IPS-20b (cell line): ENCODE measurements at regions not wholly inside any gene's neighbourhood (a gene's known extent, or its start where the extent isn't known, plus 50 kb on each side); places are given as distances from the start of the nearest gene placed in this dataset.

Experiments used
- H3K27ac ChIP-seq: one replicate; pipeline ENCODE4 v1.5.1; 2013; ENCODE audit warnings: low read length
- H3K27me3 ChIP-seq: 2 replicates; pipeline ENCODE4 v1.6.1; 2013; ENCODE audit warnings: mild to moderate bottlenecking, low read length, inconsistent platforms; ENCODE audit not compliant: insufficient read depth
- H3K36me3 ChIP-seq: 2 replicates; pipeline ENCODE4 v1.6.1; 2013; ENCODE audit warnings: low read depth, mild to moderate bottlenecking, inconsistent platforms, low read length, moderate library complexity; ENCODE audit not compliant: insufficient read depth
- H3K4me1 ChIP-seq: 2 replicates; pipeline ENCODE4 v1.6.1; 2013; ENCODE audit warnings: mild to moderate bottlenecking, control low read depth, inconsistent platforms, low read length, moderate library complexity; ENCODE audit not compliant: insufficient read depth
- H3K4me3 ChIP-seq: 2 replicates; pipeline ENCODE4 v1.5.1; 2013; ENCODE audit warnings: mild to moderate bottlenecking, low read length, inconsistent platforms
- H3K9ac ChIP-seq: 2 replicates; pipeline ENCODE4 v1.6.1; 2013; ENCODE audit warnings: low read depth, mild to moderate bottlenecking, inconsistent platforms, low read length, moderate library complexity
- H3K9me3 ChIP-seq: 2 replicates; pipeline ENCODE4 v1.6.1; 2013; ENCODE audit warnings: mild to moderate bottlenecking, low read depth, low read length, inconsistent platforms; ENCODE audit not compliant: insufficient read depth

- H3K9ac ChIP-seq, result no peak overlapping the region
- no peak overlapping the region for H3K4me3 ChIP-seq
- no peaks in the 10 kb centered on the region for H3K36me3 ChIP-seq
- no peaks in the 10 kb centered on the region for H3K9me3 ChIP-seq
- no peaks in the 10 kb centered on the region for H3K27me3 ChIP-seq
- no peak overlapping the region for H3K27ac ChIP-seq
- no peaks in the 10 kb centered on the region for H3K4me1 ChIP-seq
Observed at GRCh38 chr18:44518091-44518615, 162.5 kb upstream of the SETBP1 start.

GRCh38 chr18:44518666-44519065 lies 162.0 kb upstream of the SETBP1 start:
- no peak overlapping the region for H3K27ac ChIP-seq

DNA sequence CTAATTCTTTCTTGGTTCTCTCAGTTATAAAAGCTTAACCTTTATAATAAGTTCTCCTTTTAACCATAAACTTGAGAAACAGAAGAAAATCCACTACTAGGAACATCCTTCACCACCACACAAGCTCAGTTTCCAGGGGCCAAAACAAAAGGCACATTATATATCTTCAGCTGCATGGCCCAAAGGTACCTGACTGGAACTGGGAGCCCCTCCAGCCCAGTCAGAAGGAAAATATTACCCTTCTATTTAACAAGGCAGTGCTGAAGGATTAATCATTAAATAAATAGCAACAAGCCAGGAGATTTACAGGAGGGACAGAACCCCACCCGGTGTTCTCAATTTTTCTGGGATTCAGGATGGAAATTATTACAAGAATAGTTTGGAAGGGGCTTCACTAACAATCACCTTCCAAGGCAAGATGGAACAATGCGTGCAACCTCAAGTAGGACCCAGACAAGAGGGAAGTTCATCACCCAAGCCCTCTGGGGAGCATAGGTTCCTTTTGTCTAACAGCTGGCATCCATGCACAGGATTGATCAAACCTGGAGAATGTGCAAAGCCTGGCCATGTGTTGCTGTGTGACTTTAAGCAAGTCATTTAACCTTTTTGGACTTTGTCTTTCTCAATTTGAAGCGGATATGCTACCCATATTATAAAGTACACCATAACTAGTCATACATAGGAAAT lies 159.6 kb upstream of the SETBP1 start:
- Histone ChIP-seq H3K9me3 (no peaks in the 10 kb centered on the region), H3K27ac (no peak overlapping the region), H3K36me3 (no peaks in the 10 kb centered on the region), H3K4me3 (no peak overlapping the region), H3K4me1 (no peaks in the 10 kb centered on the region), H3K9ac (no peak overlapping the region), H3K27me3 (no peaks in the 10 kb centered on the region)

More at GRCh38 chr18:44518666-44519065, 162.0 kb upstream of the SETBP1 start:
- H3K9me3 ChIP-seq, result no peaks in the 10 kb centered on the region
- no peak overlapping the region for H3K4me3 ChIP-seq
- H3K9ac ChIP-seq, result no peak overlapping the region
- H3K36me3 ChIP-seq, result no peaks in the 10 kb centered on the region
- no peaks in the 10 kb centered on the region for H3K4me1 ChIP-seq
- no peaks in the 10 kb centered on the region for H3K27me3 ChIP-seq

DNA sequence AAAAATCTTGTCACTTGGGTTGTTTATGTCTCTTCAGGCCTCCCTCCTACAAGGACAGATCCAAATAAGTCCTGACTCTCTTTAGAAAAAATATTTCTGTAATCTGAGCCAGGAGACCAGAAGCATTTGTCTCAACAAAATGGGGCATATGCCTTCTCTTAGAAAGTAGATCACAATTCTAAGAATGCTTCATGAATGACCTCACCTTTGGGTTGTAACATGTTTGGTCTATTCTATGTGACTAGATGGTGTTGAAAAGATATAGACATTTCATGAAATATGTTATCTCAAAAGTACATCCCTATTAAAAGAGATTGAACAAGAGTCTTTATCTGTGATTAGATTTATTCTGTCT lies 159.0 kb upstream of the SETBP1 start:
- no peaks in the 10 kb centered on the region for H3K36me3 ChIP-seq
- no peak overlapping the region for H3K9ac ChIP-seq
- no peak overlapping the region for H3K27ac ChIP-seq
- H3K27me3 ChIP-seq, result no peaks in the 10 kb centered on the region
- H3K9me3 ChIP-seq, result no peaks in the 10 kb centered on the region
- H3K4me1 ChIP-seq, result no peaks in the 10 kb centered on the region
- H3K4me3 ChIP-seq, result no peak overlapping the region

- Histone ChIP-seq H3K4me3 (no peak overlapping the region), H3K36me3 (no peaks in the 10 kb centered on the region), H3K27me3 (no peaks in the 10 kb centered on the region), H3K9ac (no peak overlapping the region), H3K4me1 (no peaks in the 10 kb centered on the region), H3K27ac (no peak overlapping the region), H3K9me3 (no peaks in the 10 kb centered on the region)
Observed at GRCh38 chr18:44526705-44527415, 153.8 kb upstream of the SETBP1 start.

DNA sequence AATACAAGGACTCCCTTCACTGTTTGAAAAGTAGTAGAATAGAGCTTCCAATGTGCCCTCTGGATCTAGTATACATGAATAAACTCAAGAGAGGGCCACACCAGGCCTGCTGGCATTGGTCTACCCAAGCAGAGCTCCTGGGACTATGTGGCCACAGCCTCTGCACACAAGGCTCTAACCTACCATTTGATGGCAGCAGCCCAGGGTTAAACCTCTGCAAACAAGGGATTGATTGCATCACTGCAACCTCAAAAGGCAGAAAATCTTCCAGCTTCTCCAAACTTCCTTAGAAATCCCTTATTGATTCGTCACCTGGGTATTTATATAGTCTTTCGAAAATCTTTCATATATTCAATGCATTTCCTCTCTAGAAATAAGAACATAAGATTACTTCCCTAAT lies 147.6 kb upstream of the SETBP1 start:
- no peaks in the 10 kb centered on the region for H3K27me3 ChIP-seq
- H3K27ac ChIP-seq, result no peak overlapping the region
- no peaks in the 10 kb centered on the region for H3K9me3 ChIP-seq
- no peak overlapping the region for H3K4me3 ChIP-seq
- H3K9ac ChIP-seq, result no peak overlapping the region
- H3K4me1 ChIP-seq, result no peaks in the 10 kb centered on the region
- no peaks in the 10 kb centered on the region for H3K36me3 ChIP-seq

DNA sequence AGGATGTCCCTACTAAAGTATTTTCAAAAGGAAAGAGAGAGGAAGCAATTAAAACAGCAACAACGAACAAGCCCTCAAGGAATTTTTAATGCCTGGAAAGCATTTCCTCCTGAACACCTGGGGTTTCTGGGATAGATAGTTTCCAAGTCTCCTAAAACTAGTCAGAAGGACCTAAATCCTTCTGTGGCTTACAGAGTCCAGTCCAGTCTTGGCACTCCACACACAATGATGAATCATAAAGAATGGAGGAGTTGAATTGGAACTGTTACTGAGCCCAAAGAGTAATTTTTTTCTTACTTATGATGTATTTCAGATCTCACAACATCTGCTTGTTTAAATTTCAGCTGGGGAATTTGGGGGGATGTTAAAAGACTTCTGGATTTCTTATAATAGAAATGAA lies 144.6 kb upstream of the SETBP1 start:
- Histone ChIP-seq H3K36me3 (no peaks in the 10 kb centered on the region), H3K9ac (no peak overlapping the region), H3K27ac (no peak overlapping the region), H3K27me3 (no peaks in the 10 kb centered on the region), H3K9me3 (no peaks in the 10 kb centered on the region), H3K4me1 (no peaks in the 10 kb centered on the region), H3K4me3 (no peak overlapping the region)

DNA sequence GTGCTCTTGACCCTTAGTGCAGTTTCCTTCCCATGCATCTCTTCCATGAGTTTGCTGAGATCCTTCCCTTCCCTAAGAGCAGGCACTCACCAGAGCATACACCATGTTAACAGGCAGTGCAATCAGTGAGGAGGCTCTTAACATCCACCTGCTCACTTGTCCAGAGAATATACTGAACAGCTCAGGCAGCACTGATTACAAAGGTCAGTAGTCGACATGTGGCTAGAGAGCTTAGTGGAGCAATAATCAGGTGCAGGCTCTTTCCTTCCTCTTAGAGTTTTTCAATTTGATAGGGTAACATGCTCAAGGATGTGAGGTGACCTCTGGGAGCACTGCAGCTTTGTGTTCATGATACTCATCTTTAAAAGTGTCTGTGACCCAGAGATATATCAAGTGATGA lies 144.1 kb upstream of the SETBP1 start:
- H3K27ac ChIP-seq, result no peak overlapping the region
- H3K4me3 ChIP-seq, result no peak overlapping the region
- H3K36me3 ChIP-seq, result no peaks in the 10 kb centered on the region
- H3K27me3 ChIP-seq, result no peaks in the 10 kb centered on the region
- no peak overlapping the region for H3K9ac ChIP-seq
- no peaks in the 10 kb centered on the region for H3K4me1 ChIP-seq
- no peaks in the 10 kb centered on the region for H3K9me3 ChIP-seq

- no peak overlapping the region for H3K27ac ChIP-seq
- H3K4me3 ChIP-seq, result no peak overlapping the region
- no peak overlapping the region for H3K9ac ChIP-seq
- no peaks in the 10 kb centered on the region for H3K4me1 ChIP-seq
- H3K27me3 ChIP-seq, result no peaks in the 10 kb centered on the region
- H3K9me3 ChIP-seq, result no peaks in the 10 kb centered on the region
- H3K36me3 ChIP-seq, result no peaks in the 10 kb centered on the region
Observed at GRCh38 chr18:44537526-44537925, 143.2 kb upstream of the SETBP1 start.

GRCh38 chr18:44539926-44540325 lies 140.8 kb upstream of the SETBP1 start:
- H3K36me3 ChIP-seq, result no peaks in the 10 kb centered on the region
- no peaks in the 10 kb centered on the region for H3K27me3 ChIP-seq
- H3K4me1 ChIP-seq, result no peaks in the 10 kb centered on the region
- no peak overlapping the region for H3K9ac ChIP-seq
- no peak overlapping the region for H3K27ac ChIP-seq
- no peaks in the 10 kb centered on the region for H3K9me3 ChIP-seq
- H3K4me3 ChIP-seq, result no peak overlapping the region

- H3K36me3 ChIP-seq, result no peaks in the 10 kb centered on the region
- H3K4me3 ChIP-seq, result no peak overlapping the region
- H3K9me3 ChIP-seq, result no peaks in the 10 kb centered on the region
- H3K9ac ChIP-seq, result no peak overlapping the region
- H3K4me1 ChIP-seq, result no peaks in the 10 kb centered on the region
- no peaks in the 10 kb centered on the region for H3K27me3 ChIP-seq
- H3K27ac ChIP-seq, result no peak overlapping the region
Observed at GRCh38 chr18:44541159-44541558, 139.5 kb upstream of the SETBP1 start.

GRCh38 chr18:44541781-44542180 lies 138.9 kb upstream of the SETBP1 start:
- Histone ChIP-seq H3K27ac (no peak overlapping the region), H3K9ac (no peak overlapping the region), H3K4me3 (no peak overlapping the region), H3K9me3 (no peaks in the 10 kb centered on the region), H3K27me3 (no peaks in the 10 kb centered on the region), H3K4me1 (no peaks in the 10 kb centered on the region), H3K36me3 (no peaks in the 10 kb centered on the region)
